OCI-LY7 (cell line): ENCODE measurements at regions not wholly inside any gene's neighbourhood (a gene's known extent, or its start where the extent isn't known, plus 50 kb on each side); places are given as distances from the start of the nearest gene placed in this dataset.

Experiments used
- BruUV-seq: library from RNA; stranded (reverse); fragments of 400-500 nt; replicated peaks from 2 replicates; lab custom pipeline; 2021; lab: Mats Ljungman, UMichigan
- CTCF ChIA-PET: fragments of 300-600 bp; sonication (Branson Sonifier 250); formaldehyde crosslinking; loops from one replicate; lab custom pipeline; 2022; ENCODE audit warnings: antibody characterized with exemption; ENCODE audit not compliant: unreplicated experiment; lab: Charles Lee
- POLR2A ChIA-PET: fragments of 300-600 bp; sonication (Branson Sonifier 250); formaldehyde crosslinking; loops from one replicate; lab custom pipeline; 2022; ENCODE audit warnings: antibody characterized with exemption; lab: Charles Lee
- DNase-seq: peaks from one replicate; pipeline ENCODE4 v3.0.0-alpha.2; 2015; ENCODE audit warnings: low spot score
- H2AFZ ChIP-seq: fragments of 200-600 bp; sonication (generic), shearing (Covaris generic); 2 replicates; pipeline ENCODE4 v1.6.1; 2014; ENCODE audit warnings: mild to moderate bottlenecking, antibody characterized with exemption, low read length, moderate library complexity
- H3K27ac ChIP-seq: fragments of 200-600 bp; sonication (generic); 2 replicates; pipeline ENCODE4 v1.5.1; 2014; ENCODE audit warnings: mixed run types, low read depth, mild to moderate bottlenecking, moderate library complexity, low read length, inconsistent platforms; ENCODE audit not compliant: poor library complexity, severe bottlenecking
- H3K36me3 ChIP-seq: fragments of 200-600 bp; sonication (generic); 2 replicates; pipeline ENCODE4 v1.6.1; 2014; ENCODE audit warnings: mild to moderate bottlenecking, antibody characterized with exemption, low read length, moderate library complexity, mixed read lengths; ENCODE audit not compliant: insufficient read depth
- H3K4me1 ChIP-seq: fragments of 200-600 bp; sonication (generic); 2 replicates; pipeline ENCODE4 v1.5.1; 2014; ENCODE audit warnings: mild to moderate bottlenecking, low read length; ENCODE audit not compliant: insufficient read depth, poor library complexity, severe bottlenecking
- H3K4me2 ChIP-seq: fragments of 200-600 bp; sonication (generic); 2 replicates; pipeline ENCODE4 v1.6.1; 2014; ENCODE audit warnings: mild to moderate bottlenecking, low read length
- H3K4me3 ChIP-seq: fragments of 200-600 bp; sonication (generic); 2 replicates; pipeline ENCODE4 v1.5.1; 2014; ENCODE audit warnings: mild to moderate bottlenecking, low read depth, low read length; ENCODE audit not compliant: poor library complexity, severe bottlenecking
- H3K79me2 ChIP-seq: fragments of 200-600 bp; sonication (generic); 2 replicates; pipeline ENCODE4 v1.6.1; 2016; ENCODE audit warnings: low read depth, mild to moderate bottlenecking, low read length, moderate library complexity, mixed read lengths; ENCODE audit not compliant: insufficient read depth
- H3K9me2 ChIP-seq: fragments of 200-600 bp; sonication (generic); 2 replicates; pipeline ENCODE4 v1.6.1; 2016; ENCODE audit warnings: mild to moderate bottlenecking, low read length, mixed read lengths; ENCODE audit not compliant: insufficient read depth
- H3K9me3 ChIP-seq: fragments of 200-600 bp; sonication (generic); 2 replicates; pipeline ENCODE4 v1.6.1; 2014; ENCODE audit warnings: mild to moderate bottlenecking, mixed run types, low read length, mixed read lengths
- H4K20me1 ChIP-seq: fragments of 200-600 bp; sonication (generic); 2 replicates; pipeline ENCODE4 v1.6.1; 2014; ENCODE audit warnings: mild to moderate bottlenecking, antibody characterized with exemption, low read length, moderate library complexity, mixed read lengths; ENCODE audit not compliant: insufficient read depth
- EZH2phosphoT487 ChIP-seq: fragments of 200-600 bp; sonication (generic); IDR thresholded peaks from 2 replicates; pipeline ENCODE4 v1.6.1; 2018; ENCODE audit warnings: low read depth, borderline replicate concordance, mild to moderate bottlenecking, mixed run types, antibody characterized with exemption, low read length, moderate library complexity, mixed read lengths
- intact Hi-C: fragments of 100-400 bp; cut with micrococcal nuclease; formaldehyde crosslinking; loops from one replicate; pipeline ENCODE4 v1.10.0; 2022; ENCODE audit not compliant: unreplicated experiment
- TF ChIP-seq, protein P1 (sequence below): fragments of 200-600 bp; sonication (generic); conservative IDR thresholded peaks from 2 replicates; pipeline ENCODE4 v1.5.1; 2014; ENCODE audit warnings: mild to moderate bottlenecking, antibody characterized with exemption, low read length, moderate library complexity, mixed read lengths

DNA sequence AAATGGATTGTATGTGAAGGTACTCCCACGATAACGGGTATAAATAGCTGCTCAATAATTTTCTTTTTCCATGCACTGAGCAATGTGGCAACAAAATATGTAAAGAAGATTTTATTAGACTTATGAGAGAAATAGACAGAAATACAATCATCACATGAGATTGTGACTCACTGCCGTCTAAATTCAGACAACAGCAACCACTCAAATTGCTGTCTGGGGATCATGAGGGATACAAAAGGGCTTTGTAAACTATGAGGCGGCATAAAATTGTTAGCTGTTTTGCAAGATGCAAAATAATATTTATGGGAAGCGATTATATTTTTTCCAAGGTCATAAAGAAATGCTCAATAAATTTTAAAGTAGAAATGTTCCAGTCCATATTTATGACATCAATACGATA, 259.1 kb upstream of the AGAP1 start:
- Histone ChIP-seq H3K4me1 (no peaks in the 10 kb centered on the region), H3K27ac (no peak overlapping the region), H3K9me3 (no peaks in the 10 kb centered on the region), H3K4me3 (no peak overlapping the region), H3K79me2 (no peaks in the 10 kb centered on the region), H2AFZ (no peak overlapping the region), H3K9me2 (no peaks in the 10 kb centered on the region), H3K36me3 (no peaks in the 10 kb centered on the region), H3K4me2 (no peak overlapping the region), H4K20me1 (no peaks in the 10 kb centered on the region; the same call in 1 of the 2 replicates)
- CTCF ChIA-PET = no interaction called here
- DNase-seq = no peak
- intact Hi-C loops = no loop called here
- TF ChIP-seq, protein P1, sequence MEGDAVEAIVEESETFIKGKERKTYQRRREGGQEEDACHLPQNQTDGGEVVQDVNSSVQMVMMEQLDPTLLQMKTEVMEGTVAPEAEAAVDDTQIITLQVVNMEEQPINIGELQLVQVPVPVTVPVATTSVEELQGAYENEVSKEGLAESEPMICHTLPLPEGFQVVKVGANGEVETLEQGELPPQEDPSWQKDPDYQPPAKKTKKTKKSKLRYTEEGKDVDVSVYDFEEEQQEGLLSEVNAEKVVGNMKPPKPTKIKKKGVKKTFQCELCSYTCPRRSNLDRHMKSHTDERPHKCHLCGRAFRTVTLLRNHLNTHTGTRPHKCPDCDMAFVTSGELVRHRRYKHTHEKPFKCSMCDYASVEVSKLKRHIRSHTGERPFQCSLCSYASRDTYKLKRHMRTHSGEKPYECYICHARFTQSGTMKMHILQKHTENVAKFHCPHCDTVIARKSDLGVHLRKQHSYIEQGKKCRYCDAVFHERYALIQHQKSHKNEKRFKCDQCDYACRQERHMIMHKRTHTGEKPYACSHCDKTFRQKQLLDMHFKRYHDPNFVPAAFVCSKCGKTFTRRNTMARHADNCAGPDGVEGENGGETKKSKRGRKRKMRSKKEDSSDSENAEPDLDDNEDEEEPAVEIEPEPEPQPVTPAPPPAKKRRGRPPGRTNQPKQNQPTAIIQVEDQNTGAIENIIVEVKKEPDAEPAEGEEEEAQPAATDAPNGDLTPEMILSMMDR = no peak
- no peak for TF ChIP-seq EZH2phosphoT487
- BruUV-seq = no TSS peak
- POLR2A ChIA-PET = no interaction called here

DNA sequence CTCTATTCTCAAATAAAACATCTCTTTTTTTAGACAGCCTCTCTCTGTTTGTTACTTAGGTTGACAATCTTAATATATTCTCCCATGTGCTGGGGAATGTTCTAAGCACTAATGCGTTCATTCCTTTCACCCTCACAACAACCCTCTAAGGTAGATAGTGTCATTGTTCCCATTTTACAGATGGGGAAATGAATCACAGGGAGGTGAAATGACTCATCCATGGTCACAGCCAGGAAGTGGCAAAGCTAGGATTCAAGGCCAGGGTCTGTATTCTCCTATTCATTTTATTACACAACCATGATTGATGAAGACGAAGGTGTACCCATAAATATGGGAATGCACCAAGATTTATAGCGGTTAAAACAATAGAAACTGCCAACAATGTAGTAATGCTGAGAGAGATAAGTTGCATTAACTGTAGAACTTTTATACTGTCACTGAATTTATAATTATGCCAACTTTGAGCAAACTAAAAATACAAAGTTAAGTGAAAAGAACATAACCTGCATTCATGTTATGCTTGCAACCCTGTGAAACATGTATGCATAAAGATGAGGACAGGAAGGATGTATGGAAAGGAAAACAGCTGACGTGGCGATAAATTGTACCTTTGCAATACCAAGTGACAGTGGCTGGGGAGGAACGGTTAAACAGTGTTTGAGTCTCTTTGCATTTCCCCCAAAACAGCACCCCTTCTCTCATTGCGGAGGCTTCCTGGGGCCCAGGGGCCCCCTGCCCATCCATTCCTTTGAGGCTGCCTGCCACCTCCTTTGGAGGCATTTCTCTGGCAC, 257.7 kb upstream of the AGAP1 start:
- Histone ChIP-seq H3K27ac (no peak overlapping the region), H3K9me2 (no peaks in the 10 kb centered on the region), H4K20me1 (no peaks in the 10 kb centered on the region; the same call in 1 of the 2 replicates), H2AFZ (no peak overlapping the region), H3K36me3 (no peaks in the 10 kb centered on the region), H3K9me3 (no peaks in the 10 kb centered on the region), H3K4me3 (no peak overlapping the region), H3K4me1 (no peaks in the 10 kb centered on the region), H3K79me2 (no peaks in the 10 kb centered on the region), H3K4me2 (no peak overlapping the region)
- POLR2A ChIA-PET = no interaction called here
- DNase-seq = no peak
- BruUV-seq = no TSS peak
- TF ChIP-seq EZH2phosphoT487 = no peak
- TF ChIP-seq, protein P1 = no peak
- intact Hi-C loops = no loop called here
- CTCF ChIA-PET = no interaction called here

DNA sequence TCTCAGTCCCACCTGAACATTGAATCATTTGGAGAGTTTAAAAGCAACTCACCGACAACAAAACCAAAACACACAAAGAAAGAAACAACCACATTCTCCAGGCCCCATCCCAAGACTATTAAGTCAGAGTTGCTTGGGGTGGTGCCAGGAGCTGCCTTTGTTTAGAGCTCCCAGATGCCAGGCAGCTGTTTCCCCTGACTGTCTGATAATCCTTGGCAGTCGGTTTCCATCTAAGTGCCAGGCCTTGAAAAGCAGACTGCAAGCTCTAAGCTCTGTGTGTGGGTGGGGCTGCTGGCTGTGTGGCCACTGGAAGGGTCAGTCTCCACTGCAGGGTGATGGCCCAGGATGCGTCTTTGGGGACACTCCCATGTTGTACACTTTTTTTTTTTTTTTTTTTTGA, 255.3 kb upstream of the AGAP1 start:
- Histone ChIP-seq H3K79me2 (no peaks in the 10 kb centered on the region), H4K20me1 (no peaks in the 10 kb centered on the region), H3K4me2 (no peak overlapping the region), H3K9me3 (no peaks in the 10 kb centered on the region), H3K4me3 (no peak overlapping the region), H3K36me3 (no peaks in the 10 kb centered on the region), H3K4me1 (no peaks in the 10 kb centered on the region), H3K9me2 (no peaks in the 10 kb centered on the region), H2AFZ (no peak overlapping the region), H3K27ac (no peak overlapping the region)
- ChIA-PET POLR2A (interaction anchor here (0.7 kb wide), 1 partner anchor 1384 kb away, joined by 6 read pairs; no protein-coding TSS in a partner anchor), CTCF (no interaction called here)
- DNase-seq = no peak
- intact Hi-C loops = no loop called here
- no peak for TF ChIP-seq EZH2phosphoT487
- TF ChIP-seq, protein P1 = no peak
- BruUV-seq = no TSS peak
